Astrocyte (in vitro differentiated cells and primary cell): ENCODE measurements at regions not wholly inside any gene's neighbourhood (a gene's known extent, or its start where the extent isn't known, plus 50 kb on each side); places are given as distances from the start of the nearest gene placed in this dataset.

ENCODE experiments used
- CTCF ChIP-seq: IDR thresholded peaks from 2 replicates; pipeline ENCODE4 v1.5.1; 2011; ENCODE audit warnings: low read depth, mild to moderate bottlenecking, inconsistent platforms, low read length, moderate library complexity; ENCODE audit not compliant: insufficient read depth
- EZH2 ChIP-seq: IDR thresholded peaks from 2 replicates; pipeline ENCODE4 v1.6.1; 2012; ENCODE audit warnings: mild to moderate bottlenecking, low read length, inconsistent platforms; ENCODE audit not compliant: insufficient read depth

GRCh38 chr5:174166231-174167079, 120.9 kb downstream of the NSG2 start:
- TF ChIP-seq CTCF (no peak), EZH2 (no peak)
